ENCODE measurements at regions not wholly inside any gene's neighbourhood (a gene's known extent, or its start where the extent isn't known, plus 50 kb on each side); places are given as distances from the start of the nearest gene placed in this dataset.
A peak's percentile ranks its signal among the peaks of the same experiment; 100 is the strongest.

- H3K4me1 Mint-ChIP-seq: peaks cover 27 to 35% of the 10 kb centered on the region in 2 donors
- no peak for DNase-seq
- peaks cover 0 to 3% of the 10 kb centered on the region in 2 donors for H3K9me3 Mint-ChIP-seq
Measured at GRCh38 chr2:181157326-181157725, 176.9 kb downstream of the UBE2E3 start.

GRCh38 chr2:181158427-181158826 lies 178.0 kb downstream of the UBE2E3 start:
- ATAC-seq: no peak
- no peaks in the 10 kb centered on the region for H3K36me3 ChIP-seq (ENCODE audit: control insufficient read depth, insufficient read depth, low read length)
- no peak for TF ChIP-seq CTCF (IDR thresholded peaks at IDR 0.05)
- 86% methylated on average over 1 of the region's 1 CpG for WGBS (ENCODE audit: insufficient coverage)
- no peak for DNase-seq
- H3K27ac ChIP-seq (ENCODE audit: low read length): no peak overlapping the region
- H3K4me3 Mint-ChIP-seq: no peak overlapping the region
- H3K4me1 Mint-ChIP-seq: peaks cover 23 to 34% of the 10 kb centered on the region in 2 donors
- intact Hi-C loops (cut with micrococcal nuclease): no loop called here
- H3K4me3 ChIP-seq (ENCODE audit: low read length): no peak overlapping the region
- H3K27me3 Mint-ChIP-seq (ENCODE audit: low read depth in 2 of 2): no peaks in the 10 kb centered on the region
- H3K9me3 Mint-ChIP-seq: peaks cover 0 to 3% of the 10 kb centered on the region in 2 donors
- no peaks in the 10 kb centered on the region for H3K27me3 ChIP-seq (ENCODE audit: control insufficient read depth, insufficient read depth, low read length)
- H3K27ac Mint-ChIP-seq: no peak overlapping the region
- peaks cover 14% of the 10 kb centered on the region for H3K4me1 ChIP-seq (ENCODE audit: control insufficient read depth, insufficient read depth, low read length)
- H3K9me3 ChIP-seq (ENCODE audit: control insufficient read depth, insufficient read depth, low read length): peaks cover 5% of the 10 kb centered on the region
- H3K36me3 Mint-ChIP-seq: peaks cover 13% of the 10 kb centered on the region

More at GRCh38 chr2:181157326-181157725, 176.9 kb downstream of the UBE2E3 start:
- intact Hi-C loops (cut with micrococcal nuclease): no loop called here
- no peaks in the 10 kb centered on the region for H3K27me3 ChIP-seq (ENCODE audit: control insufficient read depth, insufficient read depth, low read length)
- peaks cover 5% of the 10 kb centered on the region for H3K9me3 ChIP-seq (ENCODE audit: control insufficient read depth, insufficient read depth, low read length)
- no peak for ATAC-seq
- TF ChIP-seq CTCF (IDR thresholded peaks at IDR 0.05): no peak
- Mint-ChIP-seq H3K27me3 (ENCODE audit: low read depth in 2 of 2) (no peaks in the 10 kb centered on the region), H3K27ac (no peak overlapping the region), H3K4me3 (no peak overlapping the region), H3K36me3 (peaks cover 13% of the 10 kb centered on the region)
- H3K27ac ChIP-seq (ENCODE audit: low read length): no peak overlapping the region
- H3K4me3 ChIP-seq (ENCODE audit: low read length): no peak overlapping the region
- 96% methylated on average over 3 of the region's 4 CpGs for WGBS (ENCODE audit: insufficient coverage)
- H3K36me3 ChIP-seq (ENCODE audit: control insufficient read depth, insufficient read depth, low read length): no peaks in the 10 kb centered on the region
- H3K4me1 ChIP-seq (ENCODE audit: control insufficient read depth, insufficient read depth, low read length): peaks cover 6% of the 10 kb centered on the region

- Histone ChIP-seq H3K9me3 (ENCODE audit: control insufficient read depth, insufficient read depth, low read length) (peaks cover 4% of the 10 kb centered on the region), H3K27ac (ENCODE audit: low read length) (no peak overlapping the region), H3K4me3 (ENCODE audit: low read length) (no peak overlapping the region), H3K27me3 (ENCODE audit: control insufficient read depth, insufficient read depth, low read length) (no peaks in the 10 kb centered on the region), H3K4me1 (ENCODE audit: control insufficient read depth, insufficient read depth, low read length) (peaks cover 25% of the 10 kb centered on the region), H3K36me3 (ENCODE audit: control insufficient read depth, insufficient read depth, low read length) (no peaks in the 10 kb centered on the region)
- WGBS (ENCODE audit: insufficient coverage): 100% methylated on average over 1 of the region's 1 CpG
- Mint-ChIP-seq H3K4me3 (no peak overlapping the region), H3K27me3 (ENCODE audit: low read depth in 2 of 2) (no peaks in the 10 kb centered on the region), H3K36me3 (peaks cover 16% of the 10 kb centered on the region), H3K9me3 (peaks cover 2 to 6% of the 10 kb centered on the region in 2 donors), H3K27ac (peak overlapping the region in 1 of 2 donors; percentile 15), H3K4me1 (peaks cover 47 to 53% of the 10 kb centered on the region in 2 donors)
- intact Hi-C loops (cut with micrococcal nuclease): loop anchor here (5.0 to 10.0 kb wide), 5 partner anchors 36 to 296 kb away; partner anchors contain the start of gene ITGA4
- no peak for DNase-seq
- no peak for TF ChIP-seq CTCF (IDR thresholded peaks at IDR 0.05)
- ATAC-seq: no peak
Measured at GRCh38 chr2:181161615-181162014, 181.2 kb downstream of the UBE2E3 start.

GRCh38 chr2:181163139-181163538 lies 182.7 kb downstream of the UBE2E3 start:
- H3K4me3 ChIP-seq (ENCODE audit: low read length): no peak overlapping the region
- Mint-ChIP-seq H3K4me3 (peak overlapping the region; percentile 78), H3K4me1 (peaks cover 53 to 56% of the 10 kb centered on the region in 2 donors), H3K27me3 (ENCODE audit: low read depth in 2 of 2) (no peaks in the 10 kb centered on the region), H3K27ac (peak overlapping the region; percentile 95 to 96), H3K9me3 (peaks cover 2 to 11% of the 10 kb centered on the region in 2 donors), H3K36me3 (peaks cover 26% of the 10 kb centered on the region)
- intact Hi-C loops (cut with micrococcal nuclease): loop anchor here (1.0 to 10.0 kb wide), 6 partner anchors 17 to 294 kb away; partner anchors contain the start of gene ITGA4
- H3K9me3 ChIP-seq (ENCODE audit: control insufficient read depth, insufficient read depth, low read length): peaks cover 11% of the 10 kb centered on the region
- peak overlapping the region; percentile 89 for H3K27ac ChIP-seq (ENCODE audit: low read length)
- H3K36me3 ChIP-seq (ENCODE audit: control insufficient read depth, insufficient read depth, low read length): no peaks in the 10 kb centered on the region
- peak; percentile 48 to 64 for DNase-seq
- H3K27me3 ChIP-seq (ENCODE audit: control insufficient read depth, insufficient read depth, low read length): no peaks in the 10 kb centered on the region
- peaks cover 25% of the 10 kb centered on the region for H3K4me1 ChIP-seq (ENCODE audit: control insufficient read depth, insufficient read depth, low read length)
- no CpG with 5 or more reads among the region's 1 CpG for WGBS (ENCODE audit: insufficient coverage)
- TF ChIP-seq CTCF (IDR thresholded peaks at IDR 0.05): no peak
- ATAC-seq: peak; percentile 73 to 80 (median 74)

All from natural killer cell (primary cell).